ENCODE measurements at regions not wholly inside any gene's neighbourhood (a gene's known extent, or its start where the extent isn't known, plus 50 kb on each side); places are given as distances from the start of the nearest gene placed in this dataset.

DNA sequence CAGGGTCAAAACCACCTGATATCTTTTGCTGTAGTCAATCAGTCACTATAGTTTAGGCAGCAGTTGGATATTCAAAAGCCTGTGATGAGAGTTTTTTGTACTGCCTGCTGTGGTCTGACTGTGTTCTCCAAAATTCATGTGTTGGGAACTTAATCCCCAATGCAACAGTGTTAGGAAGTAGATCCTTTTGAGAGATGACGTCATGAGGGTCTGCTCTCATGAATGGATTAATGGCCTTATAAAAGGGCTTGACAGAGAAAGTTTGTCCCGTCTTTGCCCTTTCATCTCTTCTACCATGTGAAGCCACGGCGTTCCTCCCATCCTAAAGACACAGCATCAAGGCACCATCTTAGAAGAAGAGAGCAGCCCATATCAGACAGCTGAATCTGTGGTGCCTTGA lies 50.8 kb upstream of the PDE3A start:
- TF ChIP-seq, protein P1, sequence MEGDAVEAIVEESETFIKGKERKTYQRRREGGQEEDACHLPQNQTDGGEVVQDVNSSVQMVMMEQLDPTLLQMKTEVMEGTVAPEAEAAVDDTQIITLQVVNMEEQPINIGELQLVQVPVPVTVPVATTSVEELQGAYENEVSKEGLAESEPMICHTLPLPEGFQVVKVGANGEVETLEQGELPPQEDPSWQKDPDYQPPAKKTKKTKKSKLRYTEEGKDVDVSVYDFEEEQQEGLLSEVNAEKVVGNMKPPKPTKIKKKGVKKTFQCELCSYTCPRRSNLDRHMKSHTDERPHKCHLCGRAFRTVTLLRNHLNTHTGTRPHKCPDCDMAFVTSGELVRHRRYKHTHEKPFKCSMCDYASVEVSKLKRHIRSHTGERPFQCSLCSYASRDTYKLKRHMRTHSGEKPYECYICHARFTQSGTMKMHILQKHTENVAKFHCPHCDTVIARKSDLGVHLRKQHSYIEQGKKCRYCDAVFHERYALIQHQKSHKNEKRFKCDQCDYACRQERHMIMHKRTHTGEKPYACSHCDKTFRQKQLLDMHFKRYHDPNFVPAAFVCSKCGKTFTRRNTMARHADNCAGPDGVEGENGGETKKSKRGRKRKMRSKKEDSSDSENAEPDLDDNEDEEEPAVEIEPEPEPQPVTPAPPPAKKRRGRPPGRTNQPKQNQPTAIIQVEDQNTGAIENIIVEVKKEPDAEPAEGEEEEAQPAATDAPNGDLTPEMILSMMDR (conservative IDR thresholded peaks at IDR 0.05 in 1 of 2, IDR thresholded peaks at IDR 0.05 in 1 of 2; ENCODE audit: low read depth in 1 of 2, low read length in 2 of 2): no peak
- no peak for TF ChIP-seq EZH2 (IDR thresholded peaks at IDR 0.05; ENCODE audit: low read length, missing control alignments)

Measured in fibroblast of lung (primary cell).